ENCODE measurements at regions not wholly inside any gene's neighbourhood (a gene's known extent, or its start where the extent isn't known, plus 50 kb on each side); places are given as distances from the start of the nearest gene placed in this dataset.

DNA sequence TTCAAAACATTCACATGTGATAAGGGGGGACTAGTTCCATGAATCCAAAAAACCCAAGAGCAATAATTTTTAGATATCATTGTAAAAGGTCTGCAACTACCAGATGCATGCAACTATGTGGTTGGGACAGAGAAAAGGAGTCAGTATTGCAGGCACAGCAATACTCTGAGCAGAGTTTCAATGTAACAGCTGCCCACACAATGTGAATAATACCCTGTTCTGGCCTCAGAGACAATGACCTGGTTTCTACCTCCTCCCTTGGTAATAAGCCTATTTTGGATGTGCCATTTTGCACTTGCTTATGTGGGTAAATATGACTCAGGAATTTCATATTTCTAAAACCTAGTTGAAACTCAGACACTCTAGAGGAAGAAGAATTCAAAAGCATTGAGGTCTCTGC lies 194.8 kb upstream of the RASGEF1B start:
- no peak overlapping the region for H3K4me3 Mint-ChIP-seq
- H3K36me3 Mint-ChIP-seq, result no peaks in the 10 kb centered on the region
- H3K27ac ChIP-seq (ENCODE audit: low read length), result no peak overlapping the region
- no peaks in the 10 kb centered on the region for H3K4me1 ChIP-seq (ENCODE audit: control insufficient read depth, insufficient read depth, low read length)
- no peaks in the 10 kb centered on the region for H3K27me3 ChIP-seq (ENCODE audit: control insufficient read depth, insufficient read depth, low read length)
- TF ChIP-seq, protein P1, sequence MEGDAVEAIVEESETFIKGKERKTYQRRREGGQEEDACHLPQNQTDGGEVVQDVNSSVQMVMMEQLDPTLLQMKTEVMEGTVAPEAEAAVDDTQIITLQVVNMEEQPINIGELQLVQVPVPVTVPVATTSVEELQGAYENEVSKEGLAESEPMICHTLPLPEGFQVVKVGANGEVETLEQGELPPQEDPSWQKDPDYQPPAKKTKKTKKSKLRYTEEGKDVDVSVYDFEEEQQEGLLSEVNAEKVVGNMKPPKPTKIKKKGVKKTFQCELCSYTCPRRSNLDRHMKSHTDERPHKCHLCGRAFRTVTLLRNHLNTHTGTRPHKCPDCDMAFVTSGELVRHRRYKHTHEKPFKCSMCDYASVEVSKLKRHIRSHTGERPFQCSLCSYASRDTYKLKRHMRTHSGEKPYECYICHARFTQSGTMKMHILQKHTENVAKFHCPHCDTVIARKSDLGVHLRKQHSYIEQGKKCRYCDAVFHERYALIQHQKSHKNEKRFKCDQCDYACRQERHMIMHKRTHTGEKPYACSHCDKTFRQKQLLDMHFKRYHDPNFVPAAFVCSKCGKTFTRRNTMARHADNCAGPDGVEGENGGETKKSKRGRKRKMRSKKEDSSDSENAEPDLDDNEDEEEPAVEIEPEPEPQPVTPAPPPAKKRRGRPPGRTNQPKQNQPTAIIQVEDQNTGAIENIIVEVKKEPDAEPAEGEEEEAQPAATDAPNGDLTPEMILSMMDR (IDR thresholded peaks at IDR 0.05), result no peak
- no peaks in the 10 kb centered on the region for H3K9me3 ChIP-seq (ENCODE audit: control insufficient read depth, insufficient read depth, low read length)
- peaks cover 0 to 7% of the 10 kb centered on the region in 2 donors for H3K27me3 Mint-ChIP-seq (ENCODE audit: low read depth in 2 of 2)
- no peak for ATAC-seq
- no peaks in the 10 kb centered on the region for H3K36me3 ChIP-seq (ENCODE audit: control insufficient read depth, insufficient read depth, low read length)
- no peaks in the 10 kb centered on the region for H3K4me1 Mint-ChIP-seq
- no peaks in the 10 kb centered on the region for H3K9me3 Mint-ChIP-seq
- no peak overlapping the region for H3K4me3 ChIP-seq (ENCODE audit: low read length)
- no peak overlapping the region for H3K27ac Mint-ChIP-seq
- intact Hi-C loops (cut with micrococcal nuclease), result no loop called here
- DNase-seq, result no peak

DNA sequence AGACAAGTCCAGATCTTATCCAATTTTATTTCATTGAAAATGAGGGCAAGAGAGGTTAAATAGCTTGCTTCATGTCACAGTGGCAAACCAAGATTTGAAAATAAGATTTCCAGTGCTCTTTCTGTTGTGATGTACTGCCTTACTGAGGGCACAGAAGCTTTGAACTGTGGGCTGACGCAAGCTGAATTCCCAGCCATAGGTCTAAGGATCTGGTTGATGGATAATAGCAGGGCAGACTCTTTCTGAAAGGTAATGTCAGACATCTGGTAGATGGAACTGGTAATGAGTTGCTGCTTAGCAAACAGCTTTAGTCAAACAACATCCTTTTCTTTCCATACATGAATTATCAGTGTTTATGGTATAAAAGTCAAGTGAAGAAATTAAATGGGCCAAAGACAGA lies 193.9 kb upstream of the RASGEF1B start:
- Histone ChIP-seq H3K27ac (ENCODE audit: low read length) (no peak overlapping the region), H3K4me1 (ENCODE audit: control insufficient read depth, insufficient read depth, low read length) (no peaks in the 10 kb centered on the region), H3K36me3 (ENCODE audit: control insufficient read depth, insufficient read depth, low read length) (no peaks in the 10 kb centered on the region), H3K27me3 (ENCODE audit: control insufficient read depth, insufficient read depth, low read length) (no peaks in the 10 kb centered on the region), H3K9me3 (ENCODE audit: control insufficient read depth, insufficient read depth, low read length) (no peaks in the 10 kb centered on the region), H3K4me3 (ENCODE audit: low read length) (no peak overlapping the region)
- no peaks in the 10 kb centered on the region for H3K4me1 Mint-ChIP-seq
- intact Hi-C loops (cut with micrococcal nuclease), result no loop called here
- no peak for ATAC-seq
- DNase-seq, result no peak
- H3K27me3 Mint-ChIP-seq (ENCODE audit: low read depth in 2 of 2), result peaks cover 3 to 4% of the 10 kb centered on the region in 2 donors
- no peaks in the 10 kb centered on the region for H3K9me3 Mint-ChIP-seq
- H3K27ac Mint-ChIP-seq, result no peak overlapping the region
- no peaks in the 10 kb centered on the region for H3K36me3 Mint-ChIP-seq
- WGBS (ENCODE audit: insufficient coverage), result 89% methylated on average over 1 of the region's 1 CpG
- TF ChIP-seq, protein P1 (IDR thresholded peaks at IDR 0.05), result no peak
- H3K4me3 Mint-ChIP-seq, result no peak overlapping the region

DNA sequence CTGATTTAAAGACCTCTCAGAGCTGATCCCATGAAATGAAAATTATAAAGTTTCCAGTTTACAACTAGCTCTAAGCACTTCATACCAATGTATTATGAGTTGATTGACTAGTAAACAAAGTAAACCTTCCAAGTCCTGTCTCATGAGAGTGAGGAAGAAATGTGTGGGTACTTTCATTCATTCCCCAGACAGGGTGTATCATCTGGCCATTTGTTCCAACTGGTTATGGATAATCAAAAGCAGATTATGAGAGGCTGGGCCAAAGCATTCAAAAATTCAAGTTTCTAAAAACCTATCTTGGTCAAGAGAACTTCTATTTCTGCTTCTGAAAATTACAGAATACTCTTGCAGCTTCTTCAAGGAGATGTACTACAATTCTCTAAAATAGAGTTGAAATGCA lies 193.3 kb upstream of the RASGEF1B start:
- no peaks in the 10 kb centered on the region for H3K27me3 ChIP-seq (ENCODE audit: control insufficient read depth, insufficient read depth, low read length)
- TF ChIP-seq, protein P1 (IDR thresholded peaks at IDR 0.05), result no peak

DNA sequence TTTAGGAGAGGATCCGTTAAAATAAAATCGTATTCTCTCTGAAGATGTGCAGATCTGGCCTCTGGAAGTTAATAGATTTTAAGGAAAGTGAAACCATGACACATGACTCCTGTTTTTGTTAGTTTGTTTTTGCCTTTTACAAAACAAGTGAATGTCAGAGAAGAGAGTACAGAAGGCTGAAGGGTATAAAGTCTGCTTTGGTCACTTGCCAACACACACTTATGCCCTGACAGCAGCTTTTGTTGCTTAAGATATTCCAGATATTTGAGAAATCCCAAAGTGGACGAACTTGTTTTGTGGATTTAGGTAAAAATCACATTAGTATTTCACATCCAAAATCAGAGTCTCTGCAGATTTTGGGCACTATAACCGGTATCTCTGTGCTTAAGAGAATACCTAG lies 192.4 kb upstream of the RASGEF1B start:
- Histone ChIP-seq H3K4me3 (ENCODE audit: low read length) (no peak overlapping the region), H3K27me3 (ENCODE audit: control insufficient read depth, insufficient read depth, low read length) (no peaks in the 10 kb centered on the region), H3K9me3 (ENCODE audit: control insufficient read depth, insufficient read depth, low read length) (no peaks in the 10 kb centered on the region), H3K36me3 (ENCODE audit: control insufficient read depth, insufficient read depth, low read length) (no peaks in the 10 kb centered on the region), H3K4me1 (ENCODE audit: control insufficient read depth, insufficient read depth, low read length) (no peaks in the 10 kb centered on the region), H3K27ac (ENCODE audit: low read length) (no peak overlapping the region)
- Mint-ChIP-seq H3K9me3 (no peaks in the 10 kb centered on the region), H3K36me3 (no peaks in the 10 kb centered on the region), H3K27ac (no peak overlapping the region), H3K4me3 (no peak overlapping the region), H3K27me3 (ENCODE audit: low read depth in 2 of 2) (peaks cover 2 to 6% of the 10 kb centered on the region in 2 donors), H3K4me1 (no peaks in the 10 kb centered on the region)
- TF ChIP-seq, protein P1 (IDR thresholded peaks at IDR 0.05), result no peak
- DNase-seq, result no peak
- WGBS (ENCODE audit: insufficient coverage), result 95% methylated on average over 2 of the region's 4 CpGs
- intact Hi-C loops (cut with micrococcal nuclease), result no loop called here
- ATAC-seq, result no peak

More for the DNA sequence above, 193.3 kb upstream of the RASGEF1B start:
- DNase-seq, result no peak
- H3K27ac ChIP-seq (ENCODE audit: low read length), result no peak overlapping the region
- intact Hi-C loops (cut with micrococcal nuclease), result no loop called here
- no peak overlapping the region for H3K27ac Mint-ChIP-seq
- no peak overlapping the region for H3K4me3 ChIP-seq (ENCODE audit: low read length)
- no peak for ATAC-seq
- no peak overlapping the region for H3K4me3 Mint-ChIP-seq
- no peaks in the 10 kb centered on the region for H3K4me1 Mint-ChIP-seq
- H3K36me3 Mint-ChIP-seq, result no peaks in the 10 kb centered on the region
- no peaks in the 10 kb centered on the region for H3K36me3 ChIP-seq (ENCODE audit: control insufficient read depth, insufficient read depth, low read length)
- H3K9me3 Mint-ChIP-seq, result no peaks in the 10 kb centered on the region
- no peaks in the 10 kb centered on the region for H3K4me1 ChIP-seq (ENCODE audit: control insufficient read depth, insufficient read depth, low read length)
- peaks cover 2 to 6% of the 10 kb centered on the region in 2 donors for H3K27me3 Mint-ChIP-seq (ENCODE audit: low read depth in 2 of 2)
- no peaks in the 10 kb centered on the region for H3K9me3 ChIP-seq (ENCODE audit: control insufficient read depth, insufficient read depth, low read length)

Data from natural killer cell (primary cell).